SU-DHL-6 (cell line): ENCODE measurements at regions not wholly inside any gene's neighbourhood (a gene's known extent, or its start where the extent isn't known, plus 50 kb on each side); places are given as distances from the start of the nearest gene placed in this dataset.

Source experiments
- CTCF ChIP-seq: fragments of 200-600 bp; sonication (generic); IDR thresholded peaks from one replicate; pipeline ENCODE4 v1.5.1; 2017; ENCODE audit warnings: antibody characterized with exemption, mild to moderate bottlenecking, low read length, moderate library complexity; ENCODE audit not compliant: insufficient read depth, poor library complexity, severe bottlenecking
- EZH2phosphoT487 ChIP-seq: fragments of 200-600 bp; sonication (generic), shearing (Covaris generic); conservative IDR thresholded peaks from 2 replicates; pipeline ENCODE4 v1.6.1; 2018; ENCODE audit warnings: mild to moderate bottlenecking, antibody characterized with exemption, low read length, moderate library complexity, mixed read lengths

GRCh38 chr2:37826611-37827010, 98.5 kb upstream of the RMDN2 start:
- TF ChIP-seq CTCF, result no peak
- TF ChIP-seq EZH2phosphoT487, result no peak
